ENCODE measurements at regions not wholly inside any gene's neighbourhood (a gene's known extent, or its start where the extent isn't known, plus 50 kb on each side); places are given as distances from the start of the nearest gene placed in this dataset.
"Not testable (repeated sequence)": the region's sequence is repeated elsewhere in the genome, so short reads cannot be mapped to it uniquely, and the experiment has no call there.

- Histone ChIP-seq H3K9me3 (ENCODE audit: insufficient read depth, low read depth, low read length) (no peaks in the 10 kb centered on the region), H3K9ac (ENCODE audit: low read depth, low read length) (no peak overlapping the region), H3K4me1 (ENCODE audit: insufficient read depth, low read length) (peaks cover 29% of the 10 kb centered on the region; the same call in 1 of the 2 replicates), H3K27me3 (ENCODE audit: insufficient read depth, low read length) (no peaks in the 10 kb centered on the region), H3K36me3 (ENCODE audit: insufficient read depth, low read depth, low read length) (no peaks in the 10 kb centered on the region), H3K4me3 (ENCODE audit: low read length) (no peak overlapping the region), H3K27ac (ENCODE audit: low read length) (no peak overlapping the region)
Observed at GRCh38 chr3:28606283-28606682, 257.7 kb upstream of the AZI2 start.

DNA sequence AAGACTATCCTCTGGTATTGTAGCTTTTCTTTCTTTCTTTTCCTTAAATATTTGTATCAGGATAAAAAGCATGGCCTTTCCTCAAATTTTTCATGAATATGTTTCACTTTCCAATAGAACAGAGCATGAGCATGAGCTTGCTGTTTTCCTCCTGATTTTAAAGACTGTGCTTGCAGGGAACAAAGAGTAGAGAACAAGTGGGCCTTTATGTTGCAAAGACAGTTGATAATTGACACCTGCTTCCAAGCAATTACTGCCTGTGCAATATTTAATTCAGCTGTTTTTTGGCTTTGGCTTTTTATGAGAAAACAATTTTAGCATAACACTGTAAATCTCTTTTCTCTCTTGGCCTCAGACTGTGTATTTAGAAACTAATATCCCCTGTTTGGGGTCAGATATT lies 263.6 kb upstream of the AZI2 start:
- Histone ChIP-seq H3K4me3 (ENCODE audit: low read length) (no peak overlapping the region), H3K9me3 (ENCODE audit: insufficient read depth, low read depth, low read length) (no peaks in the 10 kb centered on the region), H3K36me3 (ENCODE audit: insufficient read depth, low read depth, low read length) (no peaks in the 10 kb centered on the region), H3K27me3 (ENCODE audit: insufficient read depth, low read length) (no peaks in the 10 kb centered on the region), H3K9ac (ENCODE audit: low read depth, low read length) (0 out of 2 replicates have a peak overlapping the region, but pooled peaks have one; percentile 35), H3K27ac (ENCODE audit: low read length) (no peak overlapping the region), H3K4me1 (ENCODE audit: insufficient read depth, low read length) (peaks cover 32% of the 10 kb centered on the region; the same call in 1 of the 2 replicates)

GRCh38 chr3:28613511-28614106 lies 265.0 kb upstream of the AZI2 start:
- Histone ChIP-seq H3K4me1 (ENCODE audit: insufficient read depth, low read length) (peaks cover 29% of the 10 kb centered on the region; the same call in 1 of the 2 replicates), H3K4me3 (ENCODE audit: low read length) (no peak overlapping the region), H3K9me3 (ENCODE audit: insufficient read depth, low read depth, low read length) (no peaks in the 10 kb centered on the region), H3K27ac (ENCODE audit: low read length) (no peak overlapping the region), H3K9ac (ENCODE audit: low read depth, low read length) (no peak overlapping the region), H3K36me3 (ENCODE audit: insufficient read depth, low read depth, low read length) (no peaks in the 10 kb centered on the region), H3K27me3 (ENCODE audit: insufficient read depth, low read length) (no peaks in the 10 kb centered on the region)

GRCh38 chr3:28615071-28615470 lies 266.4 kb upstream of the AZI2 start:
- H3K9ac ChIP-seq (ENCODE audit: low read depth, low read length): no peak overlapping the region
- H3K27me3 ChIP-seq (ENCODE audit: insufficient read depth, low read length): no peaks in the 10 kb centered on the region
- no peak overlapping the region for H3K27ac ChIP-seq (ENCODE audit: low read length)
- H3K9me3 ChIP-seq (ENCODE audit: insufficient read depth, low read depth, low read length): no peaks in the 10 kb centered on the region
- H3K36me3 ChIP-seq (ENCODE audit: insufficient read depth, low read depth, low read length): no peaks in the 10 kb centered on the region
- peaks cover 27% of the 10 kb centered on the region; the same call in 1 of the 2 replicates for H3K4me1 ChIP-seq (ENCODE audit: insufficient read depth, low read length)
- no peak overlapping the region for H3K4me3 ChIP-seq (ENCODE audit: low read length)

GRCh38 chr3:28615971-28616370 lies 267.3 kb upstream of the AZI2 start:
- Histone ChIP-seq H3K9ac (ENCODE audit: low read depth, low read length) (no peak overlapping the region), H3K27me3 (ENCODE audit: insufficient read depth, low read length) (no peaks in the 10 kb centered on the region), H3K27ac (ENCODE audit: low read length) (no peak overlapping the region), H3K4me1 (ENCODE audit: insufficient read depth, low read length) (peaks cover 19% of the 10 kb centered on the region; the same call in 1 of the 2 replicates), H3K36me3 (ENCODE audit: insufficient read depth, low read depth, low read length) (no peaks in the 10 kb centered on the region), H3K9me3 (ENCODE audit: insufficient read depth, low read depth, low read length) (no peaks in the 10 kb centered on the region), H3K4me3 (ENCODE audit: low read length) (no peak overlapping the region)

DNA sequence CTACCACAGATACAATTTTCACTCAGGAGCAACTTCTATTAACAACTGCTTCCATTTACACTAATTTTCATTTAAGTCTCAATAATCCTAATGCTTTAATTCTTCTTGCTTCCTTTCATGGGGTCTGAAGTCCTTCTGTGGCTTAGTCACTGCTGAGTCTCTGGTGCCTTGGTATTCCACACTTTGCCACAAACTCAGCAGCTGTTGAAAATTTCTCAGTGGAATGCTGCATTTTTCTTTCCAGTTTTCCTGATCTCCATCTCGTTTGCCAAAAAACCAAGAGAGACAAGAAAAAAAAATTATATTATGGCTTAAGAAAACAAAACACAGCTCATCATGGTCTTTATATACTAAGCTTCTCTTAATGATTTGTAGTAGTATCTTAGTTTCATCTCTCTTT lies 269.2 kb upstream of the AZI2 start:
- Histone ChIP-seq H3K27me3 (ENCODE audit: insufficient read depth, low read length) (no peaks in the 10 kb centered on the region), H3K9me3 (ENCODE audit: insufficient read depth, low read depth, low read length) (no peaks in the 10 kb centered on the region), H3K27ac (ENCODE audit: low read length) (no peak overlapping the region), H3K9ac (ENCODE audit: low read depth, low read length) (no peak overlapping the region), H3K36me3 (ENCODE audit: insufficient read depth, low read depth, low read length) (no peaks in the 10 kb centered on the region), H3K4me1 (ENCODE audit: insufficient read depth, low read length) (peaks cover 1% of the 10 kb centered on the region; the same call in 1 of the 2 replicates), H3K4me3 (ENCODE audit: low read length) (no peak overlapping the region)

- Histone ChIP-seq H3K4me3 (ENCODE audit: low read length) (no peak overlapping the region), H3K9me3 (ENCODE audit: insufficient read depth, low read depth, low read length) (no peaks in the 10 kb centered on the region), H3K9ac (ENCODE audit: low read depth, low read length) (no peak overlapping the region), H3K27ac (ENCODE audit: low read length) (no peak overlapping the region), H3K4me1 (ENCODE audit: insufficient read depth, low read length) (no peaks in the 10 kb centered on the region), H3K36me3 (ENCODE audit: insufficient read depth, low read depth, low read length) (no peaks in the 10 kb centered on the region), H3K27me3 (ENCODE audit: insufficient read depth, low read length) (no peaks in the 10 kb centered on the region)
Observed at GRCh38 chr3:28623106-28623505, 274.5 kb upstream of the AZI2 start.

GRCh38 chr3:28624084-28624483 lies 275.5 kb upstream of the AZI2 start:
- Histone ChIP-seq H3K9ac (ENCODE audit: low read depth, low read length) (no peak overlapping the region), H3K9me3 (ENCODE audit: insufficient read depth, low read depth, low read length) (no peaks in the 10 kb centered on the region), H3K36me3 (ENCODE audit: insufficient read depth, low read depth, low read length) (no peaks in the 10 kb centered on the region), H3K4me1 (ENCODE audit: insufficient read depth, low read length) (no peaks in the 10 kb centered on the region), H3K27ac (ENCODE audit: low read length) (no peak overlapping the region), H3K4me3 (ENCODE audit: low read length) (no peak overlapping the region), H3K27me3 (ENCODE audit: insufficient read depth, low read length) (no peaks in the 10 kb centered on the region)

- H3K36me3 ChIP-seq (ENCODE audit: insufficient read depth, low read depth, low read length); H3K4me1 ChIP-seq (ENCODE audit: insufficient read depth, low read length); H3K27me3 ChIP-seq (ENCODE audit: insufficient read depth, low read length): not testable (repeated sequence)
Observed at GRCh38 chr3:28627843-28628242, 279.2 kb upstream of the AZI2 start.

DNA sequence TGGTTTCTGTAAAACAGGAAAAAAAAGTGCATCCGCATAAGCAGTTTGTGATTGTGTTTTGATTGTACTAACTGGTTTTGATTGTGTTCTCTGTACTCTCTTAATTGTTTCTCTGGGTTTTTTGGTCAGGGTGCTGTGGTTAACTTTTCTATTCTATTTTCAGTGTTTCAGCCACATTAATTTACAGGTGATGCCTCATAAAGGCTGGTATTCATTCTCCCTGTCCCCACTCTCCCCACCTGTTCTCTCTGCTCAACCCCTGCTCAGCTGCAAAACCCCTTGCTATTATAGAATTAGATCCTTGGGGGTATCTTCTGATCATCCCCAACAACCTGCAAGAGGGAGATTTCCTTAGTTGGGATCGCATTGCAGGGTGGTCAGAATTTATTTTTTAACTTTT lies 285.4 kb upstream of the AZI2 start:
- Histone ChIP-seq H3K36me3 (ENCODE audit: insufficient read depth, low read depth, low read length) (no peaks in the 10 kb centered on the region), H3K9ac (ENCODE audit: low read depth, low read length) (no peak overlapping the region), H3K27me3 (ENCODE audit: insufficient read depth, low read length) (no peaks in the 10 kb centered on the region), H3K4me1 (ENCODE audit: insufficient read depth, low read length) (0 out of 2 replicates have a peak, but pooled peaks cover 2% of the 10 kb centered on the region), H3K9me3 (ENCODE audit: insufficient read depth, low read depth, low read length) (no peaks in the 10 kb centered on the region), H3K4me3 (ENCODE audit: low read length) (no peak overlapping the region), H3K27ac (ENCODE audit: low read length) (no peak overlapping the region)

More at GRCh38 chr3:28627843-28628242, 279.2 kb upstream of the AZI2 start:
- H3K27ac ChIP-seq (ENCODE audit: low read length); H3K9ac ChIP-seq (ENCODE audit: low read depth, low read length); H3K4me3 ChIP-seq (ENCODE audit: low read length); H3K9me3 ChIP-seq (ENCODE audit: insufficient read depth, low read depth, low read length): not testable (repeated sequence)

GRCh38 chr3:28637742-28638141 lies 289.1 kb upstream of the AZI2 start:
- Histone ChIP-seq H3K4me1 (ENCODE audit: insufficient read depth, low read length) (0 out of 2 replicates have a peak, but pooled peaks cover 2% of the 10 kb centered on the region), H3K27me3 (ENCODE audit: insufficient read depth, low read length) (no peaks in the 10 kb centered on the region), H3K9ac (ENCODE audit: low read depth, low read length) (no peak overlapping the region), H3K36me3 (ENCODE audit: insufficient read depth, low read depth, low read length) (no peaks in the 10 kb centered on the region), H3K9me3 (ENCODE audit: insufficient read depth, low read depth, low read length) (no peaks in the 10 kb centered on the region), H3K4me3 (ENCODE audit: low read length) (no peak overlapping the region), H3K27ac (ENCODE audit: low read length) (no peak overlapping the region)

DNA sequence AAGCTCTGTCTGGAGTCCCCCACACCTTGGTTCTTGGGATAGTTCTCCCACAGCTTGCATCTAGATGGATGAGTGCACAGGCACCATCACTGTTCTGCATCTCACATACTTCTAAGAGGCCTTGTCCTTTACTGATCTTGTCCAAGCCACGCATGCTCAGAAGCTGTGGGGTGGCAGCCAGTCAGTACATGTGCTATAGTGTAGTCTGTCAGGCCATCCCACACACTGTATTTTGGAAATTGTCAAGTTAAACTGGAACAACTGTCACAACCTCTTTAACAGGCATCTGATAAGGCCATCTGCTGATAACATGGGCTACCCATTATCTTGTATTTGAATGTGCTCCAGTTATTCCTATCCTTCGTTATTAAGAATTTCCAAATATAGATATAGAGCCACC lies 296.5 kb upstream of the AZI2 start:
- Histone ChIP-seq H3K4me1 (ENCODE audit: insufficient read depth, low read length) (no peaks in the 10 kb centered on the region), H3K27ac (ENCODE audit: low read length) (no peak overlapping the region), H3K9ac (ENCODE audit: low read depth, low read length) (no peak overlapping the region)

More for the DNA sequence above, 296.5 kb upstream of the AZI2 start:
- Histone ChIP-seq H3K27me3 (ENCODE audit: insufficient read depth, low read length) (no peaks in the 10 kb centered on the region), H3K36me3 (ENCODE audit: insufficient read depth, low read depth, low read length) (no peaks in the 10 kb centered on the region), H3K9me3 (ENCODE audit: insufficient read depth, low read depth, low read length) (no peaks in the 10 kb centered on the region), H3K4me3 (ENCODE audit: low read length) (no peak overlapping the region)
